CD4-positive, alpha-beta T cell (primary cell): ENCODE measurements at regions not wholly inside any gene's neighbourhood (a gene's known extent, or its start where the extent isn't known, plus 50 kb on each side); places are given as distances from the start of the nearest gene placed in this dataset.

Experiments
- ATAC-seq: fragments of 200-7000 bp; cut with Tn5 transposase; one replicate; pipeline ENCODE4 v1.10.0; 2022; ENCODE audit warnings: mild to moderate bottlenecking; ENCODE audit not compliant: poor library complexity
- CTCF ChIA-PET: fragments of 350-600 bp; sonication (Branson Sonifier 250); formaldehyde crosslinking; loops from one replicate; lab custom pipeline; 2021; ENCODE audit warnings: antibody characterized with exemption, inconsistent platforms; lab: Charles Lee
- POLR2A ChIA-PET: fragments of 350-600 bp; sonication (Branson Sonifier 250); formaldehyde crosslinking; loops from one replicate; lab custom pipeline; 2021; ENCODE audit warnings: antibody characterized with exemption, inconsistent platforms; lab: Charles Lee
- DNase-seq, 14 experiments: peaks; one replicate each; pipeline ENCODE4 v3.0.0-alpha.2; 2013 to 2020; ENCODE audit warnings: mixed read lengths in 2 of 14
- H3K27ac ChIP-seq, 2 donors: one replicate each; pipeline versions ENCODE4 v1.5.1 to v1.7.0; 2013; ENCODE audit warnings: low read length in 2 of 2, low read depth in 1 of 2, mild to moderate bottlenecking in 1 of 2
- H3K27me3 ChIP-seq, 2 experiments: 1 replicate in 1 of 2; 2 replicates in 1 of 2; pipeline versions ENCODE4 v1.6.1 to v1.7.0; 2013; ENCODE audit warnings: low read length in 2 of 2, control low read depth in 1 of 2, mild to moderate bottlenecking in 1 of 2, moderate library complexity in 1 of 2; ENCODE audit not compliant: insufficient read depth in 2 of 2, control insufficient read depth in 1 of 2
- H3K36me3 ChIP-seq: one replicate; pipeline ENCODE4 v1.6.1; 2013; ENCODE audit warnings: low read length, control low read depth; ENCODE audit not compliant: insufficient read depth
- H3K4me1 ChIP-seq: one replicate; pipeline ENCODE4 v1.6.1; 2013; ENCODE audit warnings: low read length, control low read depth; ENCODE audit not compliant: insufficient read depth
- H3K4me3 ChIP-seq: one replicate; pipeline ENCODE4 v1.5.1; 2013; ENCODE audit warnings: mild to moderate bottlenecking, low read length, moderate library complexity
- H3K9me3 ChIP-seq, 2 experiments: 1 replicate in 1 of 2; 2 replicates in 1 of 2; pipeline versions ENCODE4 v1.6.1 to v1.7.0; 2013; ENCODE audit warnings: low read length in 2 of 2, mild to moderate bottlenecking in 2 of 2, control low read depth in 1 of 2, moderate library complexity in 1 of 2; ENCODE audit not compliant: control insufficient read depth in 1 of 2, insufficient read depth in 1 of 2
- H3K27ac Mint-ChIP-seq: one replicate; pipeline ENCODE4 v1.8.0; 2020; ENCODE audit warnings: mixed read lengths
- H3K27me3 Mint-ChIP-seq: one replicate; pipeline ENCODE4 v1.8.0; 2021; ENCODE audit warnings: mixed read lengths
- H3K36me3 Mint-ChIP-seq: one replicate; pipeline ENCODE4 v1.8.0; 2021; ENCODE audit warnings: low read depth, mixed read lengths
- H3K4me1 Mint-ChIP-seq: one replicate; pipeline ENCODE4 v1.8.0; 2021; ENCODE audit warnings: low read depth, mixed read lengths
- H3K4me3 Mint-ChIP-seq: one replicate; pipeline ENCODE4 v1.8.0; 2020; ENCODE audit warnings: mild to moderate bottlenecking, mixed read lengths
- H3K9me3 Mint-ChIP-seq: one replicate; pipeline ENCODE4 v1.8.0; 2020; ENCODE audit warnings: mixed read lengths
- CTCF ChIP-seq: fragments of 200-600 bp; IDR thresholded peaks from one replicate; pipeline ENCODE4 v1.8.0; 2022; ENCODE audit warnings: antibody characterized with exemption, mild to moderate bottlenecking
- intact Hi-C, 2 experiments: fragments of 100-400 bp; cut with DNase I in 1 of 2; cut with micrococcal nuclease in 1 of 2; formaldehyde crosslinking; loops; one replicate each; pipeline versions ENCODE4 v1.15.1 to v1.9.0; 2023 to 2025; cut with DNase I, micrococcal nuclease

GRCh38 chrX:36562986-36563385, 445.2 kb upstream of the FAM47C start:
- intact Hi-C loops: no loop called here
- ATAC-seq (no peak), DNase-seq (no peak)
- no peaks in the 10 kb centered on the region for H3K27me3 ChIP-seq
- H3K9me3 ChIP-seq: no peaks in the 10 kb centered on the region
- CTCF ChIA-PET: no interaction called here
- POLR2A ChIA-PET: no interaction called here
- no peaks in the 10 kb centered on the region for H3K27me3 Mint-ChIP-seq
- no peaks in the 10 kb centered on the region for H3K9me3 Mint-ChIP-seq
- no peaks in the 10 kb centered on the region for H3K36me3 Mint-ChIP-seq
- H3K4me3 ChIP-seq: no peak overlapping the region
- H3K36me3 ChIP-seq: no peaks in the 10 kb centered on the region
- no peak for TF ChIP-seq CTCF
- no peak overlapping the region for H3K4me3 Mint-ChIP-seq
- no peaks in the 10 kb centered on the region for H3K4me1 Mint-ChIP-seq
- no peaks in the 10 kb centered on the region for H3K4me1 ChIP-seq
- H3K27ac ChIP-seq: no peak overlapping the region
- no peak overlapping the region for H3K27ac Mint-ChIP-seq

GRCh38 chrX:36568946-36569345, 439.2 kb upstream of the FAM47C start:
- POLR2A ChIA-PET: no interaction called here
- no peak for ATAC-seq
- CTCF ChIA-PET: no interaction called here
- DNase-seq: no peak
- intact Hi-C loops: no loop called here
- no peaks in the 10 kb centered on the region for H3K9me3 ChIP-seq
- Mint-ChIP-seq H3K27ac (no peak overlapping the region), H3K36me3 (no peaks in the 10 kb centered on the region), H3K27me3 (no peaks in the 10 kb centered on the region), H3K4me3 (no peak overlapping the region), H3K4me1 (no peaks in the 10 kb centered on the region), H3K9me3 (no peaks in the 10 kb centered on the region)
- H3K36me3 ChIP-seq: no peaks in the 10 kb centered on the region
- TF ChIP-seq CTCF: no peak
- no peak overlapping the region for H3K4me3 ChIP-seq
- H3K27me3 ChIP-seq: no peaks in the 10 kb centered on the region
- H3K27ac ChIP-seq: no peak overlapping the region
- no peaks in the 10 kb centered on the region for H3K4me1 ChIP-seq

DNA sequence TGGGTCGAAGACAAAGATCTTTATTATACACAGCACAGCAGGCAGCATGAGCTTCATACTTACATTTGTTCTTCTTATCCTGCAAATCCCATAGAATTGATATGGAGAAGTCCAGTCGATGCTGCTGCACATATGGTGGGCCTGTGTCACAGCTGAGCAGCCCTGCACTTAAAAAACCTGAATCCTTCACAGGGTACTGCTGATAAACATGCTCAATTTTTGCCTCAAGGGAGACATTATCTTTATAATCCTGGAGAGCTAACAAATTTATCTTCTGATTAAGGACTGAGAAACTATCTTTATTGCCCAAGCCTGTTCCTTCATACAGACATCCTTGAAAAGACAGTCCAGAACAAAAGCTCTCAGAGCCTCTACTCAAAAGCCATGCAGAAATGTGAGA, 434.4 kb upstream of the FAM47C start:
- no peak overlapping the region for H3K27ac Mint-ChIP-seq
- ATAC-seq: no peak
- ChIA-PET POLR2A (no interaction called here), CTCF (no interaction called here)
- no peaks in the 10 kb centered on the region for H3K4me1 ChIP-seq
- no peaks in the 10 kb centered on the region for H3K27me3 Mint-ChIP-seq
- no peaks in the 10 kb centered on the region for H3K36me3 ChIP-seq
- no peak overlapping the region for H3K27ac ChIP-seq
- intact Hi-C loops: no loop called here
- H3K36me3 Mint-ChIP-seq: no peaks in the 10 kb centered on the region
- H3K4me3 Mint-ChIP-seq: no peak overlapping the region
- no peak for TF ChIP-seq CTCF
- H3K4me1 Mint-ChIP-seq: no peaks in the 10 kb centered on the region
- no peaks in the 10 kb centered on the region for H3K9me3 Mint-ChIP-seq
- H3K27me3 ChIP-seq: no peaks in the 10 kb centered on the region
- DNase-seq: no peak
- H3K4me3 ChIP-seq: no peak overlapping the region
- H3K9me3 ChIP-seq: no peaks in the 10 kb centered on the region
